ENCODE measurements at regions not wholly inside any gene's neighbourhood (a gene's known extent, or its start where the extent isn't known, plus 50 kb on each side); places are given as distances from the start of the nearest gene placed in this dataset.

- TF ChIP-seq CTCF (IDR thresholded peaks at IDR 0.05; ENCODE audit: extremely low read depth, low read depth, low read length), result no peak
- DNase-seq (ENCODE audit: insufficient read length, low spot score, missing footprints), result peak; percentile 13
- Histone ChIP-seq H3K27ac (ENCODE audit: low read depth, low read length) (no peak overlapping the region), H3K9me3 (ENCODE audit: low read depth, low read length) (no peaks in the 10 kb centered on the region), H3K4me1 (ENCODE audit: insufficient read depth, low read length) (no peaks in the 10 kb centered on the region), H4K20me1 (ENCODE audit: insufficient read depth, low read length) (no peaks in the 10 kb centered on the region), H3K4me2 (ENCODE audit: insufficient read depth, low read length) (no peak overlapping the region), H3K4me3 (ENCODE audit: insufficient read depth, low read length) (no peak overlapping the region), H3K27me3 (ENCODE audit: insufficient read depth, low read length) (no peaks in the 10 kb centered on the region), H3K36me3 (ENCODE audit: insufficient read depth, low read length) (no peaks in the 10 kb centered on the region), H3K79me2 (ENCODE audit: insufficient read depth, low read length) (no peaks in the 10 kb centered on the region), H2AFZ (ENCODE audit: low read length) (no peak overlapping the region)
These were observed 51.4 kb upstream of the WSCD1 start for GRCh38 chr17:6018788-6019187.

DNA sequence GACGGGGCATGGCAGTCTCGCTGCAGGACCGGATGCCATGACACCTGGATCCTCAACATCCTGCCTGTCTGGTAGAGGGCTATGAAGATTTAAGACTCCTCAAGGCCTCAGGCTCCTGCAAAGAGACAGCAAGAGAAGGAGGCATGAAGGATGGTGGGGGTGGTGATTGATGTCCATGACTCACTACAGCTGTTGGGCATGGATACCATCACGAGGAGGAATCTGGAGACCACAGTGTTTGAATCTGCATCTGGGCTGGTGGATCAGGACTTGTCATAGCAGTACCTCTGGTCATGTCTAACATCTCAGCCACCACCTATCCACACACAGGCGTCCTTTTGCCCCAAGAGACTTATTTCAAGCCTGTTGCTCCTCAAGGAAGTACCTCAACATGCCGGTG, 50.2 kb upstream of the WSCD1 start:
- TF ChIP-seq CTCF (IDR thresholded peaks at IDR 0.05; ENCODE audit: extremely low read depth, low read depth, low read length), result no peak
- H4K20me1 ChIP-seq (ENCODE audit: insufficient read depth, low read length), result no peaks in the 10 kb centered on the region
- H3K4me3 ChIP-seq (ENCODE audit: insufficient read depth, low read length), result no peak overlapping the region
- no peaks in the 10 kb centered on the region for H3K4me1 ChIP-seq (ENCODE audit: insufficient read depth, low read length)
- no peak overlapping the region for H2AFZ ChIP-seq (ENCODE audit: low read length)
- H3K36me3 ChIP-seq (ENCODE audit: insufficient read depth, low read length), result no peaks in the 10 kb centered on the region
- no peak overlapping the region for H3K27ac ChIP-seq (ENCODE audit: low read depth, low read length)
- H3K27me3 ChIP-seq (ENCODE audit: insufficient read depth, low read length), result no peaks in the 10 kb centered on the region
- H3K9me3 ChIP-seq (ENCODE audit: low read depth, low read length), result no peaks in the 10 kb centered on the region
- H3K79me2 ChIP-seq (ENCODE audit: insufficient read depth, low read length), result no peaks in the 10 kb centered on the region
- DNase-seq (ENCODE audit: insufficient read length, low spot score, missing footprints), result no peak
- H3K4me2 ChIP-seq (ENCODE audit: insufficient read depth, low read length), result no peak overlapping the region

- Histone ChIP-seq H3K27me3 (ENCODE audit: insufficient read depth, low read length) (no peaks in the 10 kb centered on the region), H3K9me3 (ENCODE audit: low read depth, low read length) (no peaks in the 10 kb centered on the region), H3K27ac (ENCODE audit: low read depth, low read length) (no peak overlapping the region), H3K79me2 (ENCODE audit: insufficient read depth, low read length) (no peaks in the 10 kb centered on the region), H3K4me1 (ENCODE audit: insufficient read depth, low read length) (no peaks in the 10 kb centered on the region), H2AFZ (ENCODE audit: low read length) (no peak overlapping the region), H4K20me1 (ENCODE audit: insufficient read depth, low read length) (no peaks in the 10 kb centered on the region), H3K36me3 (ENCODE audit: insufficient read depth, low read length) (no peaks in the 10 kb centered on the region), H3K4me2 (ENCODE audit: insufficient read depth, low read length) (no peak overlapping the region), H3K4me3 (ENCODE audit: insufficient read depth, low read length) (no peak overlapping the region)
- no peak for DNase-seq (ENCODE audit: insufficient read length, low spot score, missing footprints)
- TF ChIP-seq CTCF (IDR thresholded peaks at IDR 0.05; ENCODE audit: extremely low read depth, low read depth, low read length), result no peak
These were observed 49.7 kb upstream of the WSCD1 start for GRCh38 chr17:6020376-6021010.

Data from osteoblast (primary cell).